GM23248 (cell line): ENCODE measurements at regions not wholly inside any gene's neighbourhood (a gene's known extent, or its start where the extent isn't known, plus 50 kb on each side); places are given as distances from the start of the nearest gene placed in this dataset.

Experiments used
- DNase-seq: peaks from one replicate; pipeline ENCODE4 v3.0.0-alpha.2; 2015
- H2AFZ ChIP-seq: fragments of 200-600 bp; sonication (generic); 2 replicates; pipeline ENCODE4 v1.6.1; 2016; ENCODE audit warnings: antibody characterized with exemption
- H3F3A ChIP-seq: fragments of 200-600 bp; sonication (generic); 2 replicates; pipeline ENCODE4 v1.6.1; 2016; ENCODE audit warnings: mild to moderate bottlenecking, antibody characterized with exemption, mixed run types; ENCODE audit not compliant: insufficient read depth
- H3K27ac ChIP-seq: fragments of 200-600 bp; sonication (generic); 2 replicates; pipeline ENCODE4 v1.5.1; 2016; ENCODE audit warnings: mild to moderate bottlenecking
- H3K27me3 ChIP-seq: fragments of 200-600 bp; sonication (generic); replicated peaks from 2 replicates; pipeline ENCODE4 v1.6.1; 2016; ENCODE audit warnings: mild to moderate bottlenecking; ENCODE audit not compliant: insufficient read depth
- H3K36me3 ChIP-seq: fragments of 200-600 bp; sonication (generic); 2 replicates; pipeline ENCODE4 v1.6.1; 2016; ENCODE audit warnings: low read depth, mild to moderate bottlenecking
- H3K4me1 ChIP-seq: fragments of 200-600 bp; sonication (generic); 2 replicates; pipeline ENCODE4 v1.6.1; 2016; ENCODE audit warnings: mild to moderate bottlenecking; ENCODE audit not compliant: insufficient read depth
- H3K4me2 ChIP-seq: fragments of 200-600 bp; sonication (generic); one replicate; pipeline ENCODE4 v1.6.1; 2016; ENCODE audit warnings: mild to moderate bottlenecking; ENCODE audit not compliant: unreplicated experiment
- H3K4me3 ChIP-seq: fragments of 200-600 bp; sonication (generic); 2 replicates; pipeline ENCODE4 v1.5.1; 2016; ENCODE audit warnings: mild to moderate bottlenecking
- H3K79me2 ChIP-seq: fragments of 200-600 bp; sonication (generic); 2 replicates; pipeline ENCODE4 v1.6.1; 2016; ENCODE audit warnings: mild to moderate bottlenecking; ENCODE audit not compliant: insufficient read depth
- H3K9ac ChIP-seq: fragments of 200-600 bp; sonication (generic); 2 replicates; pipeline ENCODE4 v1.6.1; 2016; ENCODE audit warnings: mild to moderate bottlenecking
- H3K9me2 ChIP-seq: fragments of 200-600 bp; sonication (generic); 2 replicates; pipeline ENCODE4 v1.6.1; 2016; ENCODE audit warnings: mixed run types, mild to moderate bottlenecking, moderate library complexity; ENCODE audit not compliant: insufficient read depth
- H3K9me3 ChIP-seq: fragments of 200-600 bp; sonication (generic); one replicate; pipeline ENCODE4 v1.6.1; 2017; ENCODE audit warnings: low read depth
- H4K20me1 ChIP-seq: fragments of 200-600 bp; sonication (generic); 2 replicates; pipeline ENCODE4 v1.6.0; 2016; ENCODE audit not compliant: insufficient read depth
- EZH2 ChIP-seq: fragments of 200-600 bp; sonication (generic); IDR thresholded peaks from 2 replicates; pipeline ENCODE4 v1.6.1; 2018; ENCODE audit warnings: antibody characterized with exemption, mild to moderate bottlenecking; ENCODE audit not compliant: insufficient read depth, poor library complexity, severe bottlenecking
- EZH2phosphoT487 ChIP-seq: fragments of 200-600 bp; sonication (generic); IDR thresholded peaks from 2 replicates; pipeline ENCODE4 v1.6.1; 2018; ENCODE audit warnings: antibody characterized with exemption, moderate library complexity, mild to moderate bottlenecking, low read depth; ENCODE audit not compliant: insufficient read depth
- WGBS, 2 experiments: methylation state at CpG; one replicate each; pipeline ENCODE4 v1.1.6; 2015 to 2017; ENCODE audit warnings: low lambda C conversion rate in 2 of 2, low coverage in 1 of 2; ENCODE audit errors: missing lambda C conversion rate in 2 of 2; 5-methylcytosine and 5-hydroxymethylcytosine counted together
- in situ Hi-C: fragments of 300-500 bp; cut with MboI; formaldehyde crosslinking; loops from 2 replicates; pipeline ENCODE4 v1.15.0; 2020

DNA sequence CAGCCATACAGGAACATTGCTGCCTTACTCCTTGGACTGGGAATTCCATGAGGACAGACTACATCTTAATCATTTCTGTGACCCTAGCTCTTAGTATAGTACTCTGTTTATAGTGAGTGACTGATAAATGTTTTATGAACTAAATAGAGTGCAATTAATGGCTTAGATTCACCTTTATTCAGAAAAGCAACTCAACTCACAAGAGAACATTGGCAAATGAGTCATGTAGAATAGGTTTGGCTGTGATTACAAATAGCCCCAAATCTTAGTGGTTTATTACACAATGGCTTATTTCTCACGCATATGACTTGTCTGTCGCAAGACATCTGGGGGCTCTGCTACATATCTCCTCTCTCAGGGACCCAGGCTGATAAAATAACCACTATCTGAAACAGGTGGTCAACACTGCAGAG lies 121.6 kb upstream of the KL start:
- Histone ChIP-seq H3K27ac (no peak overlapping the region), H2AFZ (no peak overlapping the region), H3K9ac (no peak overlapping the region), H3K27me3 (no peaks in the 10 kb centered on the region), H3K79me2 (no peaks in the 10 kb centered on the region), H3K4me3 (no peak overlapping the region), H4K20me1 (no peaks in the 10 kb centered on the region), H3K9me2 (no peaks in the 10 kb centered on the region), H3K4me2 (no peak overlapping the region), H3K36me3 (no peaks in the 10 kb centered on the region), H3F3A (peaks cover 20% of the 10 kb centered on the region), H3K9me3 (no peaks in the 10 kb centered on the region), H3K4me1 (peaks cover 21% of the 10 kb centered on the region)
- no peak for TF ChIP-seq EZH2
- 0 out of 2 replicates have a peak, but pooled peaks have one; percentile 28 for TF ChIP-seq EZH2phosphoT487
- 10 to 17% methylated on average over 2 of the region's 2 CpGs for WGBS, 2 experiments
- in situ Hi-C loops: no loop called here
- DNase-seq: peak; percentile 85

GRCh38 chr13:32895296-32895695 lies 120.9 kb upstream of the KL start:
- no peaks in the 10 kb centered on the region for H3K79me2 ChIP-seq
- H3K4me3 ChIP-seq: no peak overlapping the region
- no peak overlapping the region for H2AFZ ChIP-seq
- no peaks in the 10 kb centered on the region for H3K27me3 ChIP-seq
- peaks cover 16% of the 10 kb centered on the region for H3F3A ChIP-seq
- H4K20me1 ChIP-seq: no peaks in the 10 kb centered on the region
- no peak overlapping the region for H3K9ac ChIP-seq
- no peaks in the 10 kb centered on the region for H3K9me3 ChIP-seq
- TF ChIP-seq EZH2phosphoT487 (no peak), EZH2 (no peak)
- no peak overlapping the region for H3K4me2 ChIP-seq
- in situ Hi-C loops: no loop called here
- WGBS, 2 experiments: 98% methylated on average over 3 of the region's 3 CpGs
- H3K27ac ChIP-seq: no peak overlapping the region
- no peak for DNase-seq
- no peaks in the 10 kb centered on the region for H3K9me2 ChIP-seq
- H3K36me3 ChIP-seq: no peaks in the 10 kb centered on the region
- H3K4me1 ChIP-seq: peaks cover 14% of the 10 kb centered on the region

GRCh38 chr13:32897296-32897695 lies 118.9 kb upstream of the KL start:
- Histone ChIP-seq H3K79me2 (no peaks in the 10 kb centered on the region), H4K20me1 (no peaks in the 10 kb centered on the region), H3K9me3 (no peaks in the 10 kb centered on the region), H3K9ac (no peak overlapping the region), H3K27me3 (no peaks in the 10 kb centered on the region), H3K9me2 (no peaks in the 10 kb centered on the region), H3K36me3 (no peaks in the 10 kb centered on the region), H3K27ac (no peak overlapping the region), H3K4me2 (no peak overlapping the region), H3K4me3 (no peak overlapping the region), H2AFZ (no peak overlapping the region), H3F3A (peaks cover 29% of the 10 kb centered on the region), H3K4me1 (peaks cover 22% of the 10 kb centered on the region)
- WGBS, 2 experiments: 79 to 81% methylated on average over 4 of the region's 4 CpGs
- no peak for DNase-seq
- TF ChIP-seq EZH2 (no peak), EZH2phosphoT487 (no peak)
- in situ Hi-C loops: no loop called here

DNA sequence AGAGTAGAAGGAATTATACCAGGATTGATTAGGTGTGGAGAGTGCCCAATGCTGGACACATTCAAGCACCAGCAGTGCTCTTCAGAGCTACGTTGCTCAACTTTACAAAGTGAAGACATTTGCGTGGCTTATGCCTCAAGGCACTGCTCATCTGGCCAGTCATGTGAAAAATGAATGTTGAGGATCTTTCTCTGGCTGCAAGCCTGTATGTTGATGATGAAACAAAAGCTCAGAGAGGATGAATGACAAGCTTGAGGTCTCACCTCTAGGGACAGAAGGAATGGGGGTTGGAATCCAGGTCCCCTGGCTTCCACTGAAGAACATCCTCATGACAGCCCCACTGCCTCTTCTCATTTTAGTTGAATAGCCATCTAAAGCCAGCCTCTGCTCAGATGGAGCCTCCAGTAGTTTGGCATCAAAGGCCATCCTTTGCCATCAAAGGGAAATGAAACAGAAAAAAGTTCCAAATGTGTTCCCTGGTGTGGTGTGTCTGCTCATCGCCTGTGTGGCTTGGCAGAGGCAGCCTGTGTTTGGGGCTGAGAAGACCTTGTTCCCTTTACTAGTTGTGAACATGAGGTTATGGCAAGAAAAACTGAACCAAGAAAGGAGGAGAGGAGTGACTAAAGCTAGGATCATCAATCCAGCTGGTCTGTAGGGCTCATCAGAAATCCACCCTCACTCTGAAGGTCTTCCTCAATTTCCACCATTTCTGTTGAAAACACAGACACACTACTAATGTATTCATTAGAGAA lies 114.0 kb upstream of the KL start:
- Histone ChIP-seq H3K9ac (0 out of 2 replicates have a peak overlapping the region, but pooled peaks have one; percentile 14), H3K27ac (peak overlapping the region; percentile 40), H3K4me2 (peak overlapping the region; percentile 44), H3K36me3 (no peaks in the 10 kb centered on the region), H3K4me1 (peaks cover 35% of the 10 kb centered on the region), H3F3A (peaks cover 48% of the 10 kb centered on the region), H3K4me3 (peak overlapping the region; percentile 19; the same call in 1 of the 2 replicates), H3K27me3 (no peaks in the 10 kb centered on the region), H3K79me2 (no peaks in the 10 kb centered on the region), H3K9me3 (no peaks in the 10 kb centered on the region), H4K20me1 (no peaks in the 10 kb centered on the region), H3K9me2 (no peaks in the 10 kb centered on the region), H2AFZ (peak overlapping the region; percentile 37)
- TF ChIP-seq EZH2phosphoT487 (no peak), EZH2 (no peak)
- WGBS, 2 experiments: 15 to 22% methylated on average over 3 of the region's 3 CpGs
- peak; percentile 76 for DNase-seq
- in situ Hi-C loops: no loop called here
